Colonic mucosa (tissue), 4 donors: ENCODE measurements at regions not wholly inside any gene's neighbourhood (a gene's known extent, or its start where the extent isn't known, plus 50 kb on each side); places are given as distances from the start of the nearest gene placed in this dataset.

Source experiments
- DNase-seq: peaks from one replicate; pipeline ENCODE4 v3.0.0-alpha.2; 2020
- H3K27ac ChIP-seq: fragments of 200-600 bp; one replicate; pipeline ENCODE4 v1.8.0; 2021
- H3K27me3 ChIP-seq: fragments of 200-600 bp; one replicate; pipeline ENCODE4 v1.8.0; 2021
- H3K36me3 ChIP-seq: fragments of 200-600 bp; one replicate; pipeline ENCODE4 v1.8.0; 2021
- H3K4me1 ChIP-seq: fragments of 200-600 bp; one replicate; pipeline ENCODE4 v1.8.0; 2021; ENCODE audit warnings: mild to moderate bottlenecking
- H3K4me3 ChIP-seq: fragments of 200-600 bp; one replicate; pipeline ENCODE4 v1.8.0; 2021
- H3K9ac ChIP-seq, 2 donors: one replicate each; pipeline ENCODE4 v1.7.0; 2013; ENCODE audit warnings: control low read depth in 2 of 2, low read depth in 2 of 2, low read length in 2 of 2
- H3K9me3 ChIP-seq: fragments of 200-600 bp; one replicate; pipeline ENCODE4 v1.8.0; 2021
- intact Hi-C: fragments of 100-400 bp; cut with DNase I; formaldehyde crosslinking; loops from one replicate; pipeline ENCODE4 v1.14.1; 2022
- TF ChIP-seq, protein P1 (sequence below): fragments of 200-600 bp; IDR thresholded peaks from one replicate; pipeline ENCODE4 v1.8.0; 2022; ENCODE audit warnings: antibody characterized with exemption, mild to moderate bottlenecking
- donor health status: healthy.
- donor health status: DM: no; HTN: no; CAD: no.
- donor health status: DM: no; HTN: no; CAD: no.

DNA sequence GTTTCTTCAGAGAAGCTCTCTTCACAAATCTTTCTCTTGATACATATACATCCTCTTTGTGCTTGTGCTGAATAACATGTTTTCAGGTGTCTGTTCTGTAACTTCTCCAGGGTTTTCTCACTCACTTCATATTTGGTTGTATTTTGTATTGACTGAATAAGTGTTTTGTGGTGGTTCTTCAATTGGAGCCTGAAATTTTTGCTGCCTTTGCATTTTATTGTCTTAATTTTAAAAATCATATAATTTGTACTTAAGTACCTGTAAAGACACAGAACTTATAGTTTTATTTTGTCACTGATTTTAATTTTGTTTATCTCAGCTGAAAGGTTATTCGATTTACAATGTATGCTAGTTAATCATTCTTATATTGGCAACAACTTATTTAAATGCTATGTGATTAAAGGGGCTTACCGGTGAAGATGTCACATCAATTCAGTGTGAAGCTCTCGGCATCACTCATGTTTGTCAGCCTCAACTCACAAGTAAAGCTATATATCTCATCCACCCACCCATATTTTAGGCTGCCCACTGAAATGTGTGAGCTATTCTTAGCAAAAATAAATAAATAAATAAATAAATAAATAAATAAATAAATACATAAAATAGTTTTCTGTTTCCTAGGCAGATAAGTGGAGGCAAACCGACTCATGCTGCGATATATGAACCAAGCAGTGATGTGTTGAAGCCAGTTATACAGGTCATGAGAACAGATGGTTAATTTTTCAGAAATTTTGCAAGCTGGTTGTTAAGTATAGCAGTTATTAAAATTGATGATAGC lies 76.4 kb upstream of the FSTL5 start:
- Histone ChIP-seq H3K27me3 (no peaks in the 10 kb centered on the region), H3K4me3 (no peak overlapping the region), H3K4me1 (no peaks in the 10 kb centered on the region), H3K9me3 (no peaks in the 10 kb centered on the region), H3K36me3 (no peaks in the 10 kb centered on the region), H3K27ac (no peak overlapping the region), H3K9ac (no peak overlapping the region)
- no peak for DNase-seq
- intact Hi-C loops = no loop called here
- TF ChIP-seq, protein P1, sequence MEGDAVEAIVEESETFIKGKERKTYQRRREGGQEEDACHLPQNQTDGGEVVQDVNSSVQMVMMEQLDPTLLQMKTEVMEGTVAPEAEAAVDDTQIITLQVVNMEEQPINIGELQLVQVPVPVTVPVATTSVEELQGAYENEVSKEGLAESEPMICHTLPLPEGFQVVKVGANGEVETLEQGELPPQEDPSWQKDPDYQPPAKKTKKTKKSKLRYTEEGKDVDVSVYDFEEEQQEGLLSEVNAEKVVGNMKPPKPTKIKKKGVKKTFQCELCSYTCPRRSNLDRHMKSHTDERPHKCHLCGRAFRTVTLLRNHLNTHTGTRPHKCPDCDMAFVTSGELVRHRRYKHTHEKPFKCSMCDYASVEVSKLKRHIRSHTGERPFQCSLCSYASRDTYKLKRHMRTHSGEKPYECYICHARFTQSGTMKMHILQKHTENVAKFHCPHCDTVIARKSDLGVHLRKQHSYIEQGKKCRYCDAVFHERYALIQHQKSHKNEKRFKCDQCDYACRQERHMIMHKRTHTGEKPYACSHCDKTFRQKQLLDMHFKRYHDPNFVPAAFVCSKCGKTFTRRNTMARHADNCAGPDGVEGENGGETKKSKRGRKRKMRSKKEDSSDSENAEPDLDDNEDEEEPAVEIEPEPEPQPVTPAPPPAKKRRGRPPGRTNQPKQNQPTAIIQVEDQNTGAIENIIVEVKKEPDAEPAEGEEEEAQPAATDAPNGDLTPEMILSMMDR = no peak

DNA sequence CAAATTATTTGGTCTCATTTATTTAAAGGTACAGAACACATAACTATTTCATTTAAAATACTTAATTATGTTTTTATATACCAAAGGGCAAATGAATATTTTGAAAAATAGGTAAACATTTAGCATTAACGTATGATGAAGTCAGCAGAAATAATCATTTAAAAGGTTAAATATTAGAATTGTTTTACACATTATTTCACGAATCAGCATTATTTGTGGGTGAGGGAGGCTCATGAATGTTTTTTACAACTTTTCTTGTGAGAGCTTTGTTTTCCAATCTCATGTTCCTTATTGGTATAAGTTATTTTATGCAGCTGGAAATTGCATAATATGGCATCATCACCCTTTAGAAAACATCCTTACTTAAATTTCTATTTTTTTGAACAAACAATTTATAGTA lies 73.9 kb upstream of the FSTL5 start:
- no peaks in the 10 kb centered on the region for H3K27me3 ChIP-seq
- no peaks in the 10 kb centered on the region for H3K36me3 ChIP-seq
- H3K9me3 ChIP-seq = no peaks in the 10 kb centered on the region
- no peak overlapping the region for H3K9ac ChIP-seq
- H3K27ac ChIP-seq = no peak overlapping the region
- DNase-seq = no peak
- no peaks in the 10 kb centered on the region for H3K4me1 ChIP-seq
- intact Hi-C loops = no loop called here
- no peak overlapping the region for H3K4me3 ChIP-seq
- TF ChIP-seq, protein P1 = no peak

DNA sequence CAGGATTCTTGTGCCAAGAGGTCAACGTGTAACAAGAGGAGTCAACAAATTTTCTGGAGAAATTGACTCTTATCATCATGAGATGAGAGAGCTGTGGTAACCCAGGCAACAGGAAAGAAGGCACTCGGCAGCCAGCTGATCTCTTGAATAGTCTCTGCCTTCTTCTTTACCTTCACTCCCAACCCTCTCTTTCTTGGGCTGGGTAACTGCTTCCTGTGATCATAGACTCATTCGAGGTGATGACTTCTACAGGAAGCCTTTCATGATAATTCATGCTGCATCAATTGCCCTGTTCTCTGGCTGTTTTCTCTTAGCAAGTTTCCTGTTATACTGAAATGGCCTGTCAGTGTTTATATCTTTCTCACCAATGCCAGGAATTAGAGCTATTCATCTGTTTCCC lies 70.8 kb upstream of the FSTL5 start:
- Histone ChIP-seq H3K4me3 (no peak overlapping the region), H3K9me3 (no peaks in the 10 kb centered on the region), H3K9ac (no peak overlapping the region), H3K36me3 (no peaks in the 10 kb centered on the region), H3K27me3 (no peaks in the 10 kb centered on the region), H3K4me1 (no peaks in the 10 kb centered on the region), H3K27ac (no peak overlapping the region)
- DNase-seq = no peak
- intact Hi-C loops = no loop called here
- TF ChIP-seq, protein P1 = no peak

DNA sequence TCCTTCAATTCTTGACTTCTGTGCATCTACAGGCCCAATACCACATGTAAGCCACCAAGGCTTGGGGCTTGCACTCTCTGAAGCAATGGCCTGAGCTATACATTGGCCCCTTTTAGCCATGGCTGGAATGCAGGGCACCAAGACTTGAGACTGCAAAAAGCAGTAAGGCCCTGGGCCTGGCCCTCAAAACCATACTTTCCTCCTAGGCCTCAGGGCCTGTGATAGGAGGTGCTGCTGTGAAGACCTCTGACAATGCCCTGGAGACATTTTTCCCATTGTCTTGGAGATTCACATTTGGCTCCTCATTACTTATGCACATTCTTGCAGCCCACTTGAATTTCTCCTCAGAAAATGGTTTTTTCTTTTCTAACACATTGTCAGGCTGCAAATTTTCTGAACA lies 68.5 kb upstream of the FSTL5 start:
- TF ChIP-seq, protein P1 = no peak
- intact Hi-C loops = no loop called here
- H3K9me3 ChIP-seq = no peaks in the 10 kb centered on the region
- no peaks in the 10 kb centered on the region for H3K4me1 ChIP-seq
- H3K36me3 ChIP-seq = no peaks in the 10 kb centered on the region
- no peak overlapping the region for H3K27ac ChIP-seq
- no peak overlapping the region for H3K9ac ChIP-seq
- H3K27me3 ChIP-seq = no peaks in the 10 kb centered on the region
- no peak overlapping the region for H3K4me3 ChIP-seq
- no peak for DNase-seq

DNA sequence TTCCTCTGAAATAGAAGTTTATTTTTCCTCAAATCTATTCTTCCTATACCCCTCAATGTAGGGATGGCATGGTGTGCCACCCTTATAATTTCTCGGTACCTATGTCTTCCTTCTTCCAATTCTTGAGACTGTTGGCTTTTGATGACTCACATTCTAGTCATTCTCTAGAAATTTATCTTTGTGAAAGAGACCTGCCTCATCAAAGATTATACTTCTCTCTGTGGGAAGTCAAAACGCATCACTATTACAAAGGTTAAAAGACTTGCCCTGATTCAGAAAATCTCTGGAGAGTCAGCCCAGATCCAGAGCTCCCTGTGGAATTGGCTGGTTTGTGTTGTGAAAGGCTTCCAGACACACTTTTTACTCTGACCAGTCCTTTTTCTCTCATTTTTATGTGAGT lies 65.9 kb upstream of the FSTL5 start:
- intact Hi-C loops = no loop called here
- TF ChIP-seq, protein P1 = no peak
- Histone ChIP-seq H3K9ac (no peak overlapping the region), H3K9me3 (no peaks in the 10 kb centered on the region), H3K4me1 (no peaks in the 10 kb centered on the region), H3K27me3 (no peaks in the 10 kb centered on the region), H3K36me3 (no peaks in the 10 kb centered on the region), H3K4me3 (no peak overlapping the region), H3K27ac (no peak overlapping the region)
- no peak for DNase-seq
